ENCODE measurements at regions not wholly inside any gene's neighbourhood (a gene's known extent, or its start where the extent isn't known, plus 50 kb on each side); places are given as distances from the start of the nearest gene placed in this dataset.

GRCh38 chr2:41207578-41207977 lies 755.7 kb upstream of the SLC8A1 start:
- no peak for TF ChIP-seq CTCF (IDR thresholded peaks at IDR 0.05)
- TF ChIP-seq POLR2AphosphoS5 (IDR thresholded peaks at IDR 0.05), result no peak
- TF ChIP-seq POLR2A (IDR thresholded peaks at IDR 0.05), result no peak

All from sigmoid colon (tissue), 4 donors.